NCI-H128 (cell line): ENCODE measurements at regions not wholly inside any gene's neighbourhood (a gene's known extent, or its start where the extent isn't known, plus 50 kb on each side); places are given as distances from the start of the nearest gene placed in this dataset.
"Not testable (repeated sequence)": the region's sequence is repeated elsewhere in the genome, so short reads cannot be mapped to it uniquely, and the experiment has no call there.

ENCODE experiments used
- DNase-seq: peaks from one replicate; lab custom pipeline; 2025; ENCODE audit not compliant: unreplicated experiment; lab: John Stamatoyannopoulos, UW

GRCh38 chr1:112855152-112855828 lies 100.7 kb downstream of the SLC16A1 start:
- DNase-seq: no peak

GRCh38 chr1:112854368-112854984 lies 101.5 kb downstream of the SLC16A1 start:
- DNase-seq: not testable (repeated sequence)

- not testable (repeated sequence) for DNase-seq
Observed at GRCh38 chr1:112853915-112854314, 102.1 kb downstream of the SLC16A1 start.

GRCh38 chr1:112852934-112853333 lies 103.1 kb downstream of the SLC16A1 start:
- DNase-seq: no peak

- DNase-seq: no peak
Observed at GRCh38 chr1:112852276-112852675, 103.7 kb downstream of the SLC16A1 start.

- no peak for DNase-seq
Observed at GRCh38 chr1:112850034-112850757, 105.8 kb downstream of the SLC16A1 start.

GRCh38 chr1:112849425-112850033 lies 106.5 kb downstream of the SLC16A1 start:
- DNase-seq: no peak

- DNase-seq: no peak
Observed at GRCh38 chr1:112841825-112842224, 114.2 kb downstream of the SLC16A1 start.

- DNase-seq: no peak
Observed at GRCh38 chr1:112840631-112841624, 115.1 kb downstream of the SLC16A1 start.

GRCh38 chr1:112836642-112837041 lies 119.4 kb downstream of the SLC16A1 start:
- DNase-seq: no peak

- no peak for DNase-seq
Observed at GRCh38 chr1:112833806-112834205, 118.7 kb upstream of the PPM1J start.

- not testable (repeated sequence) for DNase-seq
Observed at GRCh38 chr1:112832259-112832658, 117.1 kb upstream of the PPM1J start.

- not testable (repeated sequence) for DNase-seq
Observed at GRCh38 chr1:112829691-112830090, 114.6 kb upstream of the PPM1J start.

GRCh38 chr1:112828716-112829115 lies 113.6 kb upstream of the PPM1J start:
- no peak for DNase-seq

- DNase-seq: not testable (repeated sequence)
Observed at GRCh38 chr1:112827391-112827790, 112.3 kb upstream of the PPM1J start.

- no peak for DNase-seq
Observed at GRCh38 chr1:112826217-112826944, 111.2 kb upstream of the PPM1J start.

- not testable (repeated sequence) for DNase-seq
Observed at GRCh38 chr1:112825563-112826216, 110.6 kb upstream of the PPM1J start.

- not testable (repeated sequence) for DNase-seq
Observed at GRCh38 chr1:112825075-112825474, 109.9 kb upstream of the PPM1J start.
